Liver (tissue), 8 donors: ENCODE measurements at regions not wholly inside any gene's neighbourhood (a gene's known extent, or its start where the extent isn't known, plus 50 kb on each side); places are given as distances from the start of the nearest gene placed in this dataset.

Experiments used
- DNase-seq: peaks from one replicate; pipeline ENCODE4 v3.0.0-alpha.2; 2017; ENCODE audit warnings: low spot score
- H3K27ac ChIP-seq, 2 donors: one replicate each; pipeline ENCODE4 v1.7.0; 2013; ENCODE audit warnings: inconsistent platforms in 2 of 2, low read length in 2 of 2, control low read depth in 1 of 2, low read depth in 1 of 2, mild to moderate bottlenecking in 1 of 2
- H3K27me3 ChIP-seq, 4 donors: one replicate each; pipeline versions ENCODE4 v1.6.1 to v1.7.0; 2013; ENCODE audit warnings: low read length in 3 of 4, inconsistent platforms in 1 of 4, mild to moderate bottlenecking in 1 of 4, moderate library complexity in 1 of 4; ENCODE audit not compliant: control insufficient read depth in 4 of 4, insufficient read depth in 4 of 4
- H3K36me3 ChIP-seq, 4 donors: one replicate each; pipeline versions ENCODE4 v1.6.1 to v1.7.0; 2013; ENCODE audit warnings: low read length in 3 of 4, mild to moderate bottlenecking in 3 of 4, low read depth in 1 of 4, moderate library complexity in 1 of 4; ENCODE audit not compliant: control insufficient read depth in 4 of 4, insufficient read depth in 3 of 4
- H3K4me1 ChIP-seq, 4 donors: one replicate each; pipeline versions ENCODE4 v1.6.1 to v1.7.0; 2013; ENCODE audit warnings: low read length in 3 of 4, mild to moderate bottlenecking in 3 of 4, moderate library complexity in 1 of 4; ENCODE audit not compliant: control insufficient read depth in 4 of 4, insufficient read depth in 4 of 4
- H3K4me3 ChIP-seq, 3 donors: one replicate each; pipeline versions ENCODE4 v1.6.1 to v1.7.0; 2013; ENCODE audit warnings: low read length in 3 of 3, control low read depth in 1 of 3, low read depth in 1 of 3, mild to moderate bottlenecking in 1 of 3
- H3K9ac ChIP-seq, 2 donors: one replicate each; pipeline ENCODE4 v1.7.0; 2013; ENCODE audit warnings: low read length in 2 of 2, mild to moderate bottlenecking in 2 of 2, moderate library complexity in 2 of 2, control low read depth in 1 of 2, low read depth in 1 of 2
- H3K9me3 ChIP-seq, 4 donors: one replicate each; pipeline versions ENCODE4 v1.6.1 to v1.7.0; 2013; ENCODE audit warnings: low read length in 3 of 4; ENCODE audit not compliant: control insufficient read depth in 4 of 4
- EGR1 ChIP-seq, 2 donors: IDR thresholded peaks; 2 replicates each; pipeline ENCODE4 v1.6.1; 2016 to 2018; ENCODE audit warnings: antibody characterized with exemption in 2 of 2, low read depth in 2 of 2
- FOXA1 ChIP-seq: IDR thresholded peaks from 2 replicates; pipeline ENCODE4 v1.6.1; 2016; ENCODE audit warnings: antibody characterized with exemption
- FOXA2 ChIP-seq: IDR thresholded peaks from 2 replicates; pipeline ENCODE4 v1.6.1; 2016; ENCODE audit warnings: antibody characterized with exemption
- GABPA ChIP-seq, 2 donors: IDR thresholded peaks in 1 of 2; conservative IDR thresholded peaks in 1 of 2; 2 replicates each; pipeline ENCODE4 v1.6.1; 2016; ENCODE audit warnings: antibody characterized with exemption in 2 of 2, mild to moderate bottlenecking in 1 of 2, moderate library complexity in 1 of 2
- HNF4A ChIP-seq, 2 donors: conservative IDR thresholded peaks; 2 replicates each; pipeline ENCODE4 v1.6.1; 2016; ENCODE audit warnings: antibody characterized with exemption in 2 of 2, mild to moderate bottlenecking in 2 of 2
- HNF4G ChIP-seq: IDR thresholded peaks from 2 replicates; pipeline ENCODE4 v1.6.1; 2016; ENCODE audit warnings: antibody characterized with exemption
- JUND ChIP-seq, 2 donors: IDR thresholded peaks; 2 replicates each; pipeline ENCODE4 v1.6.1; 2016; ENCODE audit warnings: antibody characterized with exemption in 2 of 2
- NR2F2 ChIP-seq: IDR thresholded peaks from 2 replicates; pipeline ENCODE4 v1.6.1; 2016; ENCODE audit warnings: antibody characterized with exemption
- RAD21 ChIP-seq, 2 donors: IDR thresholded peaks; 2 replicates each; pipeline ENCODE4 v1.6.1; 2016; ENCODE audit warnings: antibody characterized with exemption in 2 of 2, mild to moderate bottlenecking in 2 of 2
- RXRA ChIP-seq, 2 donors: IDR thresholded peaks; 2 replicates each; pipeline ENCODE4 v1.6.1; 2017 to 2018; ENCODE audit warnings: antibody characterized with exemption in 2 of 2, mild to moderate bottlenecking in 1 of 2
- SP1 ChIP-seq: IDR thresholded peaks from 2 replicates; pipeline ENCODE4 v1.6.1; 2018; ENCODE audit warnings: antibody characterized with exemption, mild to moderate bottlenecking
- TAF1 ChIP-seq: conservative IDR thresholded peaks from 2 replicates; pipeline ENCODE4 v1.6.1; 2016; ENCODE audit warnings: antibody characterized with exemption, mild to moderate bottlenecking
- WGBS: extraction: QIAGEN DNeasy Blood & Tissue Kit; methylation state at CpG from one replicate; pipeline ENCODE4 v1.1.7; 2013; 5-methylcytosine and 5-hydroxymethylcytosine counted together
- TF ChIP-seq, protein P1 (sequence below): IDR thresholded peaks from 2 replicates; pipeline ENCODE4 v1.6.1; 2016; ENCODE audit warnings: antibody characterized with exemption
- TF ChIP-seq, protein P2 (sequence below): fragments of 150-350 bp; IDR thresholded peaks from 2 replicates; pipeline ENCODE4 v1.5.1; 2017; ENCODE audit warnings: improper control_type of control experiment, low read depth, low read length; ENCODE audit not compliant: missing input control
- TF ChIP-seq, protein P3 (sequence below): IDR thresholded peaks from 2 replicates; pipeline ENCODE4 v1.6.1; 2016; ENCODE audit warnings: antibody characterized with exemption
- TF ChIP-seq, protein P4 (sequence below): IDR thresholded peaks from 2 replicates; pipeline ENCODE4 v1.6.1; 2016; ENCODE audit warnings: antibody characterized with exemption
- donor health status: healthy.
- donor health status: healthy.
- donor health status: healthy.
- donor health status: healthy.
- donor health status: healthy.

DNA sequence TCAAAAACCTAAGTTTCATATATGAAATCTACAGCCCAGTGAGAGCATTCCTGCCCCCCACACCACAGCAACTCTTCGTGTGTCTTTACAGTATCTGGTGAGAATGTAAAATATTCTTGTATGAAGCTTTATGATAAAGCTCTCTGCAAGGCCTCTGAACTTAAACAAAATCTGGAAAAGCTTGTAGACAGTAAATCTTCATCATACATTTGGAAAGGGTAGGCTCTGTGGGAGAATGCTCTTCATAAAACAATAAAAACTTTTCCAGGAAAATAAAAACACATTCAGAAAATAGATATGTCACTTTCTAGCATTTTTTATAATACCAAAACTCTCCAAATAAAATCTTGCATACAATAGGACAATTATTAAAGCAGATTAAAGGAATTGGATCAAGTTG is 1009.5 kb downstream of the NAALADL2 start:
- 67% methylated on average over 1 of the region's 1 CpG for WGBS
- H3K27ac ChIP-seq, result no peak overlapping the region
- H3K27me3 ChIP-seq, result no peaks in the 10 kb centered on the region
- H3K4me3 ChIP-seq, result no peak overlapping the region
- no peak for DNase-seq
- TF ChIP-seq HNF4G, result no peak
- no peak for TF ChIP-seq RAD21 (IDR thresholded peaks at IDR 0.05)
- TF ChIP-seq EGR1 (IDR thresholded peaks at IDR 0.05; ENCODE audit: low read depth in 2 of 2), result no peak
- TF ChIP-seq HNF4A (conservative IDR thresholded peaks at IDR 0.05), result no peak
- no peak for TF ChIP-seq TAF1
- TF ChIP-seq, protein P1, sequence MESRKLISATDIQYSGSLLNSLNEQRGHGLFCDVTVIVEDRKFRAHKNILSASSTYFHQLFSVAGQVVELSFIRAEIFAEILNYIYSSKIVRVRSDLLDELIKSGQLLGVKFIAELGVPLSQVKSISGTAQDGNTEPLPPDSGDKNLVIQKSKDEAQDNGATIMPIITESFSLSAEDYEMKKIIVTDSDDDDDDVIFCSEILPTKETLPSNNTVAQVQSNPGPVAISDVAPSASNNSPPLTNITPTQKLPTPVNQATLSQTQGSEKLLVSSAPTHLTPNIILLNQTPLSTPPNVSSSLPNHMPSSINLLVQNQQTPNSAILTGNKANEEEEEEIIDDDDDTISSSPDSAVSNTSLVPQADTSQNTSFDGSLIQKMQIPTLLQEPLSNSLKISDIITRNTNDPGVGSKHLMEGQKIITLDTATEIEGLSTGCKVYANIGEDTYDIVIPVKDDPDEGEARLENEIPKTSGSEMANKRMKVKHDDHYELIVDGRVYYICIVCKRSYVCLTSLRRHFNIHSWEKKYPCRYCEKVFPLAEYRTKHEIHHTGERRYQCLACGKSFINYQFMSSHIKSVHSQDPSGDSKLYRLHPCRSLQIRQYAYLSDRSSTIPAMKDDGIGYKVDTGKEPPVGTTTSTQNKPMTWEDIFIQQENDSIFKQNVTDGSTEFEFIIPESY, result no peak
- TF ChIP-seq, protein P2, sequence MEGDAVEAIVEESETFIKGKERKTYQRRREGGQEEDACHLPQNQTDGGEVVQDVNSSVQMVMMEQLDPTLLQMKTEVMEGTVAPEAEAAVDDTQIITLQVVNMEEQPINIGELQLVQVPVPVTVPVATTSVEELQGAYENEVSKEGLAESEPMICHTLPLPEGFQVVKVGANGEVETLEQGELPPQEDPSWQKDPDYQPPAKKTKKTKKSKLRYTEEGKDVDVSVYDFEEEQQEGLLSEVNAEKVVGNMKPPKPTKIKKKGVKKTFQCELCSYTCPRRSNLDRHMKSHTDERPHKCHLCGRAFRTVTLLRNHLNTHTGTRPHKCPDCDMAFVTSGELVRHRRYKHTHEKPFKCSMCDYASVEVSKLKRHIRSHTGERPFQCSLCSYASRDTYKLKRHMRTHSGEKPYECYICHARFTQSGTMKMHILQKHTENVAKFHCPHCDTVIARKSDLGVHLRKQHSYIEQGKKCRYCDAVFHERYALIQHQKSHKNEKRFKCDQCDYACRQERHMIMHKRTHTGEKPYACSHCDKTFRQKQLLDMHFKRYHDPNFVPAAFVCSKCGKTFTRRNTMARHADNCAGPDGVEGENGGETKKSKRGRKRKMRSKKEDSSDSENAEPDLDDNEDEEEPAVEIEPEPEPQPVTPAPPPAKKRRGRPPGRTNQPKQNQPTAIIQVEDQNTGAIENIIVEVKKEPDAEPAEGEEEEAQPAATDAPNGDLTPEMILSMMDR, result no peak
- TF ChIP-seq, protein P3, sequence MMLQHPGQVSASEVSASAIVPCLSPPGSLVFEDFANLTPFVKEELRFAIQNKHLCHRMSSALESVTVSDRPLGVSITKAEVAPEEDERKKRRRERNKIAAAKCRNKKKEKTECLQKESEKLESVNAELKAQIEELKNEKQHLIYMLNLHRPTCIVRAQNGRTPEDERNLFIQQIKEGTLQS, result no peak
- no peaks in the 10 kb centered on the region for H3K9me3 ChIP-seq
- no peak overlapping the region for H3K9ac ChIP-seq
- no peaks in the 10 kb centered on the region for H3K4me1 ChIP-seq
- no peaks in the 10 kb centered on the region for H3K36me3 ChIP-seq

DNA sequence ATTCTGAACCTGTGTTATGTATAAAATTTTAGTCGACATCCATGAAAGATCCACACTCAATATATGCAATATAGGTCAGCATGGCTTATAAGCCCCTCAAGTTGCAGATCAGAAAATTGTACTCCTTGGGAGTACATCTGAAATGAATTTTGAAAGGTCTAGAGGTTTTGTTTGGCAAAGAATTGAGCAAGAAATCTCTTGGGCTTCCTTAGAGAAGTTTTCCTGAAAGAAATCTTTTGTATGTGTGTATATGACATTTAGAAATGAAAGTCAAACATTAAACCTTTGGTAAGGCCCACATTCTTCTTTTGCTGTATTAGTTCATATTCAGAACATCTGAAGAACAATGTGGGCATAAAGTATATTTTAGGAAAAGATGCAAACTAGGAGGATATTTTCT is 1006.6 kb downstream of the NAALADL2 start:
- no peak for DNase-seq
- no peaks in the 10 kb centered on the region for H3K9me3 ChIP-seq
- H3K36me3 ChIP-seq, result no peaks in the 10 kb centered on the region
- H3K4me3 ChIP-seq, result no peak overlapping the region
- H3K27me3 ChIP-seq, result no peaks in the 10 kb centered on the region
- H3K27ac ChIP-seq, result no peak overlapping the region
- H3K4me1 ChIP-seq, result no peaks in the 10 kb centered on the region
- no peak overlapping the region for H3K9ac ChIP-seq
- WGBS, result 74% methylated on average over 1 of the region's 1 CpG
- TF ChIP-seq GABPA (IDR thresholded peaks at IDR 0.05 in 1 of 2, conservative IDR thresholded peaks at IDR 0.05 in 1 of 2) (no peak), HNF4G (no peak), RXRA (IDR thresholded peaks at IDR 0.05) (no peak), NR2F2 (no peak), SP1 (no peak)
- TF ChIP-seq, protein P4, sequence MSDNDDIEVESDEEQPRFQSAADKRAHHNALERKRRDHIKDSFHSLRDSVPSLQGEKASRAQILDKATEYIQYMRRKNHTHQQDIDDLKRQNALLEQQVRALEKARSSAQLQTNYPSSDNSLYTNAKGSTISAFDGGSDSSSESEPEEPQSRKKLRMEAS, result no peak

DNA sequence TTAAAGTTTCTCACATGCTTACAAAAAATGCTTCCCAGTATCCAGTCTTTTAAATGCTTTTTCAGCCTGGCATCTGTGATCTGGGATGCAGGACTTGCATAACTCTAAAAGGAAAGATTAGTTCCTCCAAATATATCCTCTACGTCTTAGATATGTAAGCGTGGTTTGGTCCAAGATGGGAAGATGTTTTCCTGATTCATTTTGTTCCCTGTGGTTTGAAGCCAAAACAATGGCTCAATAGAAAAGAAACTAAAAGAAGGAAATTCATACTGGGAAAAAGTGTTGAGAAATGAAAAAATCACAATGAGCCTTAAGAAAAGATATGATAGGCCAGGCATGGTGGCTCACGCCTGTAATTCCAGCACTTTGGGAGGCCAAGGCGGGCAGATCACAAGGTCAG is 1002.8 kb downstream of the NAALADL2 start:
- Histone ChIP-seq H3K9ac (no peak overlapping the region), H3K27me3 (no peaks in the 10 kb centered on the region), H3K4me1 (no peaks in the 10 kb centered on the region), H3K4me3 (no peak overlapping the region), H3K27ac (no peak overlapping the region), H3K36me3 (no peaks in the 10 kb centered on the region), H3K9me3 (no peaks in the 10 kb centered on the region)
- DNase-seq, result no peak
- TF ChIP-seq, protein P1, result no peak
- TF ChIP-seq, protein P3, result no peak
- TF ChIP-seq, protein P4, result no peak
- TF ChIP-seq RXRA (IDR thresholded peaks at IDR 0.05), result no peak
- TF ChIP-seq HNF4A (conservative IDR thresholded peaks at IDR 0.05), result no peak
- no peak for TF ChIP-seq FOXA2
- no peak for TF ChIP-seq JUND (IDR thresholded peaks at IDR 0.05)
- TF ChIP-seq FOXA1, result no peak
- no peak for TF ChIP-seq HNF4G
- TF ChIP-seq GABPA (IDR thresholded peaks at IDR 0.05 in 1 of 2, conservative IDR thresholded peaks at IDR 0.05 in 1 of 2), result no peak
- TF ChIP-seq EGR1 (IDR thresholded peaks at IDR 0.05; ENCODE audit: low read depth in 2 of 2), result no peak
- TF ChIP-seq SP1, result no peak
- TF ChIP-seq, protein P2, result no peak
- no peak for TF ChIP-seq TAF1
- TF ChIP-seq NR2F2, result no peak
- WGBS, result 76% methylated on average over 4 of the region's 4 CpGs
